HEK293T (cell line): ENCODE measurements at regions not wholly inside any gene's neighbourhood (a gene's known extent, or its start where the extent isn't known, plus 50 kb on each side); places are given as distances from the start of the nearest gene placed in this dataset.

Experiments
- CTCF ChIA-PET: fragments of 350-600 bp; formaldehyde crosslinking; extraction: SDS; loops from one replicate; lab custom pipeline; 2021; ENCODE audit warnings: antibody characterized with exemption, inconsistent platforms; lab: Yijun Ruan, JAX
- POLR2A ChIA-PET: fragments of 350-600 bp; formaldehyde crosslinking; extraction: SDS; loops from one replicate; lab custom pipeline; 2020; ENCODE audit warnings: antibody characterized with exemption, inconsistent platforms; lab: Yijun Ruan, JAX
- DNase-seq: peaks from one replicate; pipeline ENCODE4 v3.0.0; 2012; ENCODE audit warnings: mixed read lengths; ENCODE audit errors: extremely low spot score
- ARNT ChIP-seq: fragments of 450-650 bp; IDR thresholded peaks from 2 replicates; pipeline ENCODE4 v1.6.1; 2017; ENCODE audit warnings: mild to moderate bottlenecking
- BHLHE40 ChIP-seq: fragments of 450-650 bp; IDR thresholded peaks from 2 replicates; pipeline ENCODE4 v1.6.1; 2016; ENCODE audit warnings: mild to moderate bottlenecking, moderate library complexity, borderline replicate concordance
- CTBP1 ChIP-seq: fragments of 450-650 bp; IDR thresholded peaks from 2 replicates; pipeline ENCODE4 v1.6.1; 2016; ENCODE audit warnings: borderline replicate concordance
- ELF4 ChIP-seq: fragments of 450-650 bp; IDR thresholded peaks from 2 replicates; pipeline ENCODE4 v1.6.1; 2017; ENCODE audit warnings: antibody characterized with exemption
- FOXA1 ChIP-seq: fragments of 450-650 bp; IDR thresholded peaks from 2 replicates; pipeline ENCODE4 v1.6.1; 2016; ENCODE audit warnings: mild to moderate bottlenecking
- FOXK2 ChIP-seq: fragments of 450-650 bp; IDR thresholded peaks from 2 replicates; pipeline ENCODE4 v1.6.1; 2016; ENCODE audit warnings: mild to moderate bottlenecking
- FOXM1 ChIP-seq: fragments of 450-650 bp; IDR thresholded peaks from 2 replicates; pipeline ENCODE4 v1.6.1; 2017; ENCODE audit warnings: mild to moderate bottlenecking, borderline replicate concordance
- HDGF ChIP-seq: fragments of 450-650 bp; IDR thresholded peaks from 2 replicates; pipeline ENCODE4 v1.6.1; 2017; ENCODE audit warnings: antibody characterized with exemption, borderline replicate concordance
- L3MBTL2 ChIP-seq: fragments of 450-650 bp; conservative IDR thresholded peaks from 2 replicates; pipeline ENCODE4 v1.6.1; 2016; ENCODE audit warnings: mild to moderate bottlenecking
- LEF1 ChIP-seq: fragments of 450-650 bp; IDR thresholded peaks from 2 replicates; pipeline ENCODE4 v1.6.1; 2017; ENCODE audit warnings: mild to moderate bottlenecking, borderline replicate concordance
- NFRKB ChIP-seq: fragments of 450-650 bp; IDR thresholded peaks from 2 replicates; pipeline ENCODE4 v1.6.1; 2016; ENCODE audit warnings: mild to moderate bottlenecking, moderate library complexity
- PKNOX1 ChIP-seq: fragments of 450-650 bp; IDR thresholded peaks from 2 replicates; pipeline ENCODE4 v1.6.1; 2016
- SP1 ChIP-seq: fragments of 450-650 bp; IDR thresholded peaks from 2 replicates; pipeline ENCODE4 v1.6.1; 2017
- SUZ12 ChIP-seq: fragments of 450-650 bp; IDR thresholded peaks from 2 replicates; pipeline ENCODE4 v1.6.1; 2016; ENCODE audit warnings: mild to moderate bottlenecking
- TARDBP ChIP-seq: fragments of 450-650 bp; IDR thresholded peaks from 2 replicates; pipeline ENCODE4 v1.6.1; 2016
- ZNF384 ChIP-seq: fragments of 450-650 bp; IDR thresholded peaks from 2 replicates; pipeline ENCODE4 v1.6.1; 2016

DNA sequence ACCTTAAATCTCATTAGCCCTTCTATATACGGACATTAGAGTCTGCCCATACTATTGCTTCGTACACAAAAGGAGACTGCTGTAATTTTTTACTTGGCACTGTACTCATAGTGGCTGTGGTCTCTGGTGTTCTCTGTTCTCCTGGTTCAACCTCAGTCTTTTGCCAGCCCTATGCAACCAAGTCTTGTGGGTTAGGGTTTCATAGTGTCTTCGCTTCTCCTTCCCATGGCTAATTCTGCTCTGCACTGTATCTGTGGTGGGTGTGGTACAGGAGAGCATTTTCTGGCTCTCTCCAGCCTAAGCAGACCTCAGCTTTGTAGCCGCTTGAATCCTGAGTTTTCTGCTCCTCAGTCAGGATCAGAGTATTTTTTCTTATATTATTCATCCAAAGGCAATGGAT lies 981.2 kb downstream of the SQOR start:
- DNase-seq = no peak
- ChIA-PET CTCF (no interaction called here), POLR2A (no interaction called here)
- TF ChIP-seq ARNT (no peak), HDGF (no peak), L3MBTL2 (no peak), ELF4 (no peak), BHLHE40 (no peak), LEF1 (no peak), FOXK2 (no peak), FOXM1 (no peak), ZNF384 (no peak), SUZ12 (no peak), NFRKB (no peak), SP1 (no peak), CTBP1 (no peak), PKNOX1 (no peak)

DNA sequence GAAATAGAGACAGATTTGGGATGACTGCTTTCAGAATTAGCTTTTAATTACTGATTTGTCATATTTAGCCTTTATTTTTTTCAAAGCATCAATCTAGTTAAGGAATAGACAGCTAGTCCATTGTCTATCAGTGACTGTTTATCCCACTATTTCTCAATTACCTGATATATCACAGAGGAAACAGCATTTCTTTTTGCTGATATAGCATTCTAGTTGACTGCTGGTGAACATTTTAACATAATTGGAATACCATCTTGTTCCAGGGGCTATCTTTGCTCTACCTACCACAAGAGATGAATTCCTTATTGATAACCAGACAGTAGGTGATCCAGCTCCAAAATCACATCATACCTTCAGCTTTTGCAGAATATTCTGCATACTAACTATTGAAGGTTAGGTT lies 982.7 kb downstream of the SQOR start:
- POLR2A ChIA-PET = no interaction called here
- CTCF ChIA-PET = no interaction called here
- TF ChIP-seq BHLHE40 = no peak
- TF ChIP-seq HDGF = no peak
- no peak for TF ChIP-seq PKNOX1
- no peak for TF ChIP-seq ELF4
- no peak for TF ChIP-seq ZNF384
- no peak for TF ChIP-seq TARDBP
- TF ChIP-seq FOXM1 = no peak
- no peak for TF ChIP-seq SUZ12
- no peak for TF ChIP-seq SP1
- no peak for DNase-seq

DNA sequence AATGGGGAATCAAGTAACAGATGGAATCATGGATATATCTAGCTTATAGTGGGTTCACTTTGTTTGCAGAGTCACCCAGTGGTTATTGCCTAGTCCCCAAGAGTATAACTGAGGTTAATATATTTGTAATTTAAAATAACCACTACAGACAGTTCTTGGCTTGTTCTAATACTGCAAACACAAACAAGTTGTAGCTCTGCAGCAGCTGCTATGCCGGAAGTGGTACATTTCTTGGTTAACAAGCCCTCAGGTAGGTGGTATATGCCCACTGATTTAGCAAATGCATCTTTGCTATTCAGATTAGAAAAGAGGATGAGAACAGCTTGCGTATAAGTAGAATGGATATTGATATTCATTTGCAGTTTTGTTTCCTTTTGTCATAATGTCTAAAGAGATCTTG lies 984.2 kb downstream of the SQOR start:
- ChIA-PET POLR2A (no interaction called here), CTCF (no interaction called here)
- DNase-seq = no peak
- no peak for TF ChIP-seq LEF1
- TF ChIP-seq FOXM1 = no peak
- no peak for TF ChIP-seq L3MBTL2
- TF ChIP-seq FOXK2 = no peak
- no peak for TF ChIP-seq PKNOX1
- no peak for TF ChIP-seq SUZ12
- no peak for TF ChIP-seq ELF4
- TF ChIP-seq CTBP1 = no peak
- TF ChIP-seq BHLHE40 = no peak
- no peak for TF ChIP-seq FOXA1
- no peak for TF ChIP-seq ARNT
- no peak for TF ChIP-seq ZNF384
- no peak for TF ChIP-seq NFRKB
- no peak for TF ChIP-seq HDGF
- no peak for TF ChIP-seq TARDBP

DNA sequence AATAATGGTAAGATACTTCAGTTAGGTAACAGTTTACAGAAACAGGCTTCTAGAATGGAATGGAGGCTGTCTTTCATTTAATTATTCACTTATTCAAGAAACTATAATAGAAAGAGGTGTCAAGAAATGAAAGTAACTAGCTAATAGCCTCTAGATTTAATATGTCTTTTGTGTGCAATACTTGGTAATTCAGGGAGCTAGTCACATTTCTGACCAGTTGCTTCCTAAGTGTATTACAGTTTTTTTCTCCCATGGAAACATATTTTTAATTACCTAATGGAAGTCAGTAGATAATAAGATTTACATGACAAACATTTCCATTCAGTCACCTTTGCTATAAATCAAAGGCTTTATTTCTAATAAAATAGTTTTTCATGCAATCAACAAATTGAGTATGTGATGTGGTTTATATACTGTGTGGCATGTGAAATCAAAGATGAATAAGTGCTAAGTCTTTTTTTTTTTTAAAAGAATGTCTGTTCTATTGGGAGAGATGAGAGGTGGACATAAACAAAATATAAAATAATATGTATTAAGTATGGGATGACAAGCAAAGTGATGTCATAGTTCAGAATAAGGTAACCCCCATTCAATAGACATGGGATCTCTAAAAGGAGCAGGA lies 985.7 kb downstream of the SQOR start:
- CTCF ChIA-PET = no interaction called here
- DNase-seq = no peak
- POLR2A ChIA-PET = no interaction called here
- no peak for TF ChIP-seq FOXA1

GRCh38 chr15:46622851-46623250 lies 988.0 kb downstream of the SQOR start:
- POLR2A ChIA-PET = no interaction called here
- CTCF ChIA-PET = no interaction called here

GRCh38 chr15:46636206-46636605 lies 1001.4 kb downstream of the SQOR start:
- ChIA-PET CTCF (no interaction called here), POLR2A (no interaction called here)
- no peak for DNase-seq
- TF ChIP-seq PKNOX1 (no peak), TARDBP (no peak)

More at GRCh38 chr15:46622851-46623250, 988.0 kb downstream of the SQOR start:
- TF ChIP-seq FOXM1 (no peak), ARNT (no peak), BHLHE40 (no peak), FOXK2 (no peak), ELF4 (no peak), SUZ12 (no peak), CTBP1 (no peak), TARDBP (no peak), SP1 (no peak), HDGF (no peak), LEF1 (no peak), NFRKB (no peak)
- DNase-seq = no peak
